Right lobe of liver (tissue), 4 donors: ENCODE measurements at regions not wholly inside any gene's neighbourhood (a gene's known extent, or its start where the extent isn't known, plus 50 kb on each side); places are given as distances from the start of the nearest gene placed in this dataset.

ENCODE experiments used
- POLR2A ChIP-seq: fragments of 450-650 bp; IDR thresholded peaks from one replicate; pipeline ENCODE4 v1.6.1; 2017; ENCODE audit warnings: antibody characterized with exemption, mild to moderate bottlenecking
- TF ChIP-seq, protein P1 (sequence below), 4 donors: fragments of 200-600 bp in 3 of 4; fragments of 450-650 bp in 1 of 4; IDR thresholded peaks; one replicate each; pipeline versions ENCODE4 v1.5.1 to v1.8.0; 2016 to 2022; ENCODE audit warnings: antibody characterized with exemption in 4 of 4, mild to moderate bottlenecking in 2 of 4
- donor health status: DM: no; HTN: no; CAD: no.
- donor health status: DM: no; HTN: no; CAD: no.
- donor health status: DM: no; HTN: yes; CAD: no.

DNA sequence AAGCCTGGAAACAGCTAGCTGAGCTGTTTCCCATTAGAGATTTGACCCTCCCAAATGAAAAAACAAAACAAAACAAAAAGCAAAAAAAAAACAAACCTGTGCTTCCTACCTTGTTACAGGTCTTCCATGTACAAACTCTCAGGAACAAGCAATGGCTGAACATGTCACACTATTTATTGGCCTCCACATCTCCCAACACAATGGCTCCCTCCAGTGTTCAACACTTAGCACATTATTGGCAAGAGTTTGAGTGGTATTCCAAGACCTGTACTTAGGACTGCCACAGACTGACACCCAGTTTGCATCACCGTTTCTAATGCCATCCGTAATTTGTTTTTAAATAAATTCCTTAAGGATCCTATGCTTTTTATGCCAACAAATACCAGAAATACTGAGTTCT is 195.0 kb upstream of the OLFM3 start:
- TF ChIP-seq, protein P1, sequence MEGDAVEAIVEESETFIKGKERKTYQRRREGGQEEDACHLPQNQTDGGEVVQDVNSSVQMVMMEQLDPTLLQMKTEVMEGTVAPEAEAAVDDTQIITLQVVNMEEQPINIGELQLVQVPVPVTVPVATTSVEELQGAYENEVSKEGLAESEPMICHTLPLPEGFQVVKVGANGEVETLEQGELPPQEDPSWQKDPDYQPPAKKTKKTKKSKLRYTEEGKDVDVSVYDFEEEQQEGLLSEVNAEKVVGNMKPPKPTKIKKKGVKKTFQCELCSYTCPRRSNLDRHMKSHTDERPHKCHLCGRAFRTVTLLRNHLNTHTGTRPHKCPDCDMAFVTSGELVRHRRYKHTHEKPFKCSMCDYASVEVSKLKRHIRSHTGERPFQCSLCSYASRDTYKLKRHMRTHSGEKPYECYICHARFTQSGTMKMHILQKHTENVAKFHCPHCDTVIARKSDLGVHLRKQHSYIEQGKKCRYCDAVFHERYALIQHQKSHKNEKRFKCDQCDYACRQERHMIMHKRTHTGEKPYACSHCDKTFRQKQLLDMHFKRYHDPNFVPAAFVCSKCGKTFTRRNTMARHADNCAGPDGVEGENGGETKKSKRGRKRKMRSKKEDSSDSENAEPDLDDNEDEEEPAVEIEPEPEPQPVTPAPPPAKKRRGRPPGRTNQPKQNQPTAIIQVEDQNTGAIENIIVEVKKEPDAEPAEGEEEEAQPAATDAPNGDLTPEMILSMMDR (IDR thresholded peaks at IDR 0.05), result peak in 3 of 4 donors; percentile 8 to 46 (median 31)
- TF ChIP-seq POLR2A, result no peak
